PC-9 (cell line): ENCODE measurements at regions not wholly inside any gene's neighbourhood (a gene's known extent, or its start where the extent isn't known, plus 50 kb on each side); places are given as distances from the start of the nearest gene placed in this dataset.

Source experiments
- BruUV-seq: library from RNA; stranded (reverse); fragments of 400-500 nt; replicated peaks from 2 replicates; lab custom pipeline; 2021; lab: Mats Ljungman, UMichigan
- CTCF ChIA-PET: fragments of 300-600 bp; sonication (Branson Sonifier 250); formaldehyde crosslinking; loops from one replicate; lab custom pipeline; 2022; ENCODE audit warnings: antibody characterized with exemption; lab: Charles Lee
- POLR2A ChIA-PET: fragments of 300-600 bp; sonication (Branson Sonifier 250); formaldehyde crosslinking; loops from one replicate; lab custom pipeline; 2022; ENCODE audit warnings: antibody characterized with exemption; ENCODE audit not compliant: unreplicated experiment; lab: Charles Lee
- DNase-seq, 2 experiments: peaks; one replicate each; pipeline versions ENCODE4 v3.0.0 to v3.0.0-alpha.2; 2015 to 2022; ENCODE audit warnings: mixed read lengths in 1 of 2
- H2AFZ ChIP-seq: fragments of 200-600 bp; sonication (generic); 2 replicates; pipeline ENCODE4 v1.8.1; 2017; ENCODE audit warnings: antibody characterized with exemption
- H3F3A ChIP-seq: fragments of 200-600 bp; sonication (generic); 2 replicates; pipeline ENCODE4 v1.8.1; 2017; ENCODE audit warnings: antibody characterized with exemption, mild to moderate bottlenecking, low read depth; ENCODE audit not compliant: insufficient read depth
- H3K27ac ChIP-seq: fragments of 200-600 bp; sonication (generic); 2 replicates; pipeline ENCODE4 v1.6.1; 2016; ENCODE audit warnings: mixed run types
- H3K27me3 ChIP-seq: fragments of 200-600 bp; sonication (generic); 2 replicates; pipeline ENCODE4 v1.6.1; 2016; ENCODE audit warnings: low read depth, mixed run types; ENCODE audit not compliant: insufficient read depth
- H3K36me3 ChIP-seq: fragments of 200-600 bp; sonication (generic); 2 replicates; pipeline ENCODE4 v1.6.1; 2016; ENCODE audit warnings: low read depth, mixed run types
- H3K4me1 ChIP-seq: fragments of 200-600 bp; sonication (generic); replicated peaks from 2 replicates; pipeline ENCODE4 v1.6.1; 2016; ENCODE audit warnings: mixed run types; ENCODE audit not compliant: insufficient read depth
- H3K4me2 ChIP-seq: fragments of 200-600 bp; sonication (generic); 2 replicates; pipeline ENCODE4 v1.6.1; 2017; ENCODE audit warnings: mixed run types
- H3K4me3 ChIP-seq: fragments of 200-600 bp; sonication (generic); 2 replicates; pipeline ENCODE4 v1.6.1; 2016; ENCODE audit warnings: mixed run types
- H3K79me2 ChIP-seq: fragments of 200-600 bp; sonication (generic); 2 replicates; pipeline ENCODE4 v1.6.1; 2017; ENCODE audit warnings: low read depth, mixed run types
- H3K9me2 ChIP-seq: fragments of 200-600 bp; sonication (generic); 2 replicates; pipeline ENCODE4 v1.8.1; 2017; ENCODE audit warnings: mild to moderate bottlenecking; ENCODE audit not compliant: insufficient read depth
- H3K9me3 ChIP-seq: fragments of 200-600 bp; sonication (generic); 2 replicates; pipeline ENCODE4 v1.8.1; 2016; ENCODE audit warnings: low read depth; ENCODE audit not compliant: insufficient read depth
- H4K20me1 ChIP-seq: fragments of 200-600 bp; sonication (generic); 2 replicates; pipeline ENCODE4 v1.8.1; 2017; ENCODE audit not compliant: insufficient read depth
- CTCF ChIP-seq: fragments of 200-600 bp; sonication (generic); conservative IDR thresholded peaks from 2 replicates; pipeline ENCODE4 v1.6.1; 2017; ENCODE audit warnings: mixed run types, antibody characterized with exemption, mild to moderate bottlenecking, moderate library complexity
- EZH2 ChIP-seq: fragments of 200-600 bp; sonication (generic); IDR thresholded peaks from 2 replicates; pipeline ENCODE4 v1.8.0; 2017; ENCODE audit warnings: antibody characterized with exemption, low read depth
- intact Hi-C: fragments of 100-400 bp; cut with micrococcal nuclease; formaldehyde crosslinking; loops from one replicate; pipeline ENCODE4 v1.10.0; 2022; ENCODE audit not compliant: unreplicated experiment

DNA sequence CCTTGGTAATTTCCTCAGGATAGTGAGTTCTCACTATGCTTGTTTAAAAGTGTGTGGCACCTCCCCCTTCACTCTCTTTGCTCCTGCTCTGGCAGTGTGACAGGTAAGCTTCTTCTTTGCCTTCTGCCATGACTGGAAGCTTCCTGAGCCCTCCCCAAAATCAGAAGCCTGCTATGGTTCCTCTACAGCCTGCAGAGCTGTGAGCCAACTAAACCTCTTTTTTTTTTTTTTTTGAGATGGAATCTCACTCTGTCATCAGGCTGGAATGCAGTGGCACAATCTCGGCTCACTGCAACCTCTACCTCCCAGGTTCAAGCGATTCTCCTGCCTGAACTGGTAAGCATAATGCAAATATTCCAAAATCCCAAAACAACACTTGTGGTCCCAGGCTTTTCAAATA lies 80.0 kb downstream of the SOWAHC start:
- intact Hi-C loops: loop anchor here (10.0 kb wide), 1 partner anchor 49 kb away; no protein-coding TSS in a partner anchor
- Histone ChIP-seq H3K9me3 (no peaks in the 10 kb centered on the region), H3K4me3 (no peak overlapping the region), H3K4me2 (peak overlapping the region; percentile 32), H3K27ac (no peak overlapping the region), H3K79me2 (no peaks in the 10 kb centered on the region), H4K20me1 (no peaks in the 10 kb centered on the region), H3K9me2 (no peaks in the 10 kb centered on the region), H3F3A (peaks cover 17% of the 10 kb centered on the region), H3K4me1 (peaks cover 56% of the 10 kb centered on the region), H3K27me3 (no peaks in the 10 kb centered on the region), H3K36me3 (no peaks in the 10 kb centered on the region), H2AFZ (no peak overlapping the region)
- TF ChIP-seq CTCF: no peak
- TF ChIP-seq EZH2: no peak
- DNase-seq: peak; percentile 43 to 53
- ChIA-PET CTCF (no interaction called here), POLR2A (interaction anchor here (0.6 to 0.9 kb wide), 2 partner anchors 80 to 89 kb away, joined by 7 to 24 read pairs; partner anchors contain the start of gene SEPTIN10)
- BruUV-seq: no TSS peak

GRCh38 chr2:109695290-109695689 lies 81.1 kb downstream of the SOWAHC start:
- POLR2A ChIA-PET: no interaction called here
- Histone ChIP-seq H3K4me1 (peaks cover 58% of the 10 kb centered on the region), H3K27me3 (no peaks in the 10 kb centered on the region), H3K9me3 (no peaks in the 10 kb centered on the region), H3K79me2 (no peaks in the 10 kb centered on the region), H3K4me3 (no peak overlapping the region), H3F3A (peaks cover 24% of the 10 kb centered on the region), H3K27ac (no peak overlapping the region), H4K20me1 (no peaks in the 10 kb centered on the region), H3K9me2 (no peaks in the 10 kb centered on the region), H3K36me3 (no peaks in the 10 kb centered on the region), H3K4me2 (no peak overlapping the region), H2AFZ (no peak overlapping the region)
- BruUV-seq: no TSS peak
- DNase-seq: no peak
- intact Hi-C loops: loop anchor here (10.0 kb wide), 1 partner anchor 50 kb away; no protein-coding TSS in a partner anchor
- TF ChIP-seq CTCF: no peak
- no peak for TF ChIP-seq EZH2
- CTCF ChIA-PET: interaction anchor here (0.6 kb wide), 1 partner anchor 83 kb away, joined by 5 read pairs; no protein-coding TSS in a partner anchor

GRCh38 chr2:109699646-109700045 lies 85.5 kb downstream of the SOWAHC start:
- H3K79me2 ChIP-seq: no peaks in the 10 kb centered on the region
- peaks cover 32% of the 10 kb centered on the region for H3F3A ChIP-seq
- no TSS peak for BruUV-seq
- DNase-seq: no peak
- no peaks in the 10 kb centered on the region for H3K9me3 ChIP-seq
- peak overlapping the region; percentile 83 for H3K27ac ChIP-seq
- peak overlapping the region; percentile 69 for H3K4me2 ChIP-seq
- H3K4me3 ChIP-seq: no peak overlapping the region
- intact Hi-C loops: loop anchor here (1.0 to 10.0 kb wide), 4 partner anchors 55 to 142 kb away; partner anchors contain the start of gene SOWAHC
- H4K20me1 ChIP-seq: no peaks in the 10 kb centered on the region
- no peaks in the 10 kb centered on the region for H3K27me3 ChIP-seq
- H3K36me3 ChIP-seq: no peaks in the 10 kb centered on the region
- H2AFZ ChIP-seq: no peak overlapping the region
- CTCF ChIA-PET: no interaction called here
- peaks cover 69% of the 10 kb centered on the region for H3K4me1 ChIP-seq
- no peak for TF ChIP-seq CTCF
- no peak for TF ChIP-seq EZH2
- POLR2A ChIA-PET: interaction anchor here (1.0 kb wide), 1 partner anchor 9 kb away, joined by 3 read pairs; no protein-coding TSS in a partner anchor
- no peaks in the 10 kb centered on the region for H3K9me2 ChIP-seq
